HuH-7.5 (cell line): ENCODE measurements at regions not wholly inside any gene's neighbourhood (a gene's known extent, or its start where the extent isn't known, plus 50 kb on each side); places are given as distances from the start of the nearest gene placed in this dataset.
"Not testable (repeated sequence)": the region's sequence is repeated elsewhere in the genome, so short reads cannot be mapped to it uniquely, and the experiment has no call there.

Source experiments
- DNase-seq: peaks from one replicate; pipeline ENCODE4 v3.0.0; 2011; ENCODE audit warnings: low spot score

GRCh38 chr11:34754171-34754823, 133.4 kb downstream of the EHF start:
- no peak for DNase-seq

GRCh38 chr11:34750692-34751405, 130.0 kb downstream of the EHF start:
- DNase-seq = no peak

GRCh38 chr11:34749666-34750659, 129.1 kb downstream of the EHF start:
- DNase-seq = no peak

GRCh38 chr11:34748036-34748435, 127.1 kb downstream of the EHF start:
- DNase-seq = no peak

GRCh38 chr11:34747251-34747650, 126.4 kb downstream of the EHF start:
- DNase-seq = no peak

- no peak for DNase-seq
These were observed 124.3 kb downstream of the EHF start for GRCh38 chr11:34745195-34745594.

- DNase-seq = no peak
These were observed 123.6 kb downstream of the EHF start for GRCh38 chr11:34744511-34744910.

GRCh38 chr11:34738237-34738636, 117.3 kb downstream of the EHF start:
- DNase-seq = no peak

GRCh38 chr11:34732831-34733230, 111.9 kb downstream of the EHF start:
- peak; percentile 6 for DNase-seq

GRCh38 chr11:34731603-34732002, 110.7 kb downstream of the EHF start:
- DNase-seq = no peak

- no peak for DNase-seq
These were observed 109.8 kb downstream of the EHF start for GRCh38 chr11:34730544-34731295.

GRCh38 chr11:34728609-34729008, 107.7 kb downstream of the EHF start:
- no peak for DNase-seq

- DNase-seq = no peak
These were observed 106.4 kb downstream of the EHF start for GRCh38 chr11:34727228-34727737.

- no peak for DNase-seq
These were observed 104.1 kb downstream of the EHF start for GRCh38 chr11:34724973-34725372.

- no peak for DNase-seq
These were observed 100.8 kb downstream of the EHF start for GRCh38 chr11:34721646-34722045.

- DNase-seq = no peak
These were observed 98.5 kb downstream of the EHF start for GRCh38 chr11:34719303-34719848.

- DNase-seq = not testable (repeated sequence)
These were observed 92.7 kb downstream of the EHF start for GRCh38 chr11:34713631-34714030.
